ENCODE measurements at regions not wholly inside any gene's neighbourhood (a gene's known extent, or its start where the extent isn't known, plus 50 kb on each side); places are given as distances from the start of the nearest gene placed in this dataset.

GRCh38 chr13:67769063-67769986 lies 539.2 kb upstream of the PCDH9 start:
- no peak for TF ChIP-seq POLR2AphosphoS5 (IDR thresholded peaks at IDR 0.05; ENCODE audit: low read depth)
- TF ChIP-seq, protein P1, sequence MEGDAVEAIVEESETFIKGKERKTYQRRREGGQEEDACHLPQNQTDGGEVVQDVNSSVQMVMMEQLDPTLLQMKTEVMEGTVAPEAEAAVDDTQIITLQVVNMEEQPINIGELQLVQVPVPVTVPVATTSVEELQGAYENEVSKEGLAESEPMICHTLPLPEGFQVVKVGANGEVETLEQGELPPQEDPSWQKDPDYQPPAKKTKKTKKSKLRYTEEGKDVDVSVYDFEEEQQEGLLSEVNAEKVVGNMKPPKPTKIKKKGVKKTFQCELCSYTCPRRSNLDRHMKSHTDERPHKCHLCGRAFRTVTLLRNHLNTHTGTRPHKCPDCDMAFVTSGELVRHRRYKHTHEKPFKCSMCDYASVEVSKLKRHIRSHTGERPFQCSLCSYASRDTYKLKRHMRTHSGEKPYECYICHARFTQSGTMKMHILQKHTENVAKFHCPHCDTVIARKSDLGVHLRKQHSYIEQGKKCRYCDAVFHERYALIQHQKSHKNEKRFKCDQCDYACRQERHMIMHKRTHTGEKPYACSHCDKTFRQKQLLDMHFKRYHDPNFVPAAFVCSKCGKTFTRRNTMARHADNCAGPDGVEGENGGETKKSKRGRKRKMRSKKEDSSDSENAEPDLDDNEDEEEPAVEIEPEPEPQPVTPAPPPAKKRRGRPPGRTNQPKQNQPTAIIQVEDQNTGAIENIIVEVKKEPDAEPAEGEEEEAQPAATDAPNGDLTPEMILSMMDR (IDR thresholded peaks at IDR 0.05; ENCODE audit: insufficient read depth, low read length), result no peak
- no peak for TF ChIP-seq GABPA (IDR thresholded peaks at IDR 0.05; ENCODE audit: low read depth)
- no peak for DNase-seq (ENCODE audit: low read depth in 1 of 2, low spot score in 1 of 2)
- Histone ChIP-seq H3K4me3 (replicated peaks; ENCODE audit: insufficient read depth, low read length) (no peak overlapping the region), H3K27me3 (ENCODE audit: insufficient read depth, poor library complexity, severe bottlenecking) (no peaks in the 10 kb centered on the region), H3K27ac (replicated peaks) (no peak overlapping the region)

GRCh38 chr13:67763984-67764383 lies 533.8 kb upstream of the PCDH9 start:
- TF ChIP-seq GABPA (IDR thresholded peaks at IDR 0.05; ENCODE audit: low read depth), result no peak
- DNase-seq (ENCODE audit: low read depth in 1 of 2, low spot score in 1 of 2), result no peak
- no peak overlapping the region for H3K4me3 ChIP-seq (replicated peaks; ENCODE audit: insufficient read depth, low read length)
- no peak overlapping the region for H3K27ac ChIP-seq (replicated peaks)
- no peaks in the 10 kb centered on the region for H3K27me3 ChIP-seq (ENCODE audit: insufficient read depth, poor library complexity, severe bottlenecking)

DNA sequence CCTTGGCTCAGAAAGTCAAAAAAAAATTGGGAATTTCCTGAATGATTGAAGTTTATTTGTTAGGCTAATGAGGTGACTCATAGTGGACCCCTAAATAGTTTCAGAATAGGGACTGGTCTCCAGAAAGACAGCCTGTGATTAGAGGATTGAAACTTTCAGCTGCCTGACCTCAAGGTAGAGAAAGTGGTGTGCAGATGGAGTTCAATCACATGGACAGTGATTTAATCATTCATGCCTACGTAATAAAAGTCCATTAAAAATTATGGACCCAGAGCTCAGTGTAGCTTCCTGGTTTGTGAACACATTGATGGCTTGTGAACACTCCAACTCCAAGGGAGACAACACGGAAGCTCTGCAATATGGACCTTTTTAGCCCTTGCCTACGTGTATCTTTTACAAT lies 533.2 kb upstream of the PCDH9 start:
- H3K4me3 ChIP-seq (replicated peaks; ENCODE audit: insufficient read depth, low read length), result no peak overlapping the region
- H3K27me3 ChIP-seq (ENCODE audit: insufficient read depth, poor library complexity, severe bottlenecking), result no peaks in the 10 kb centered on the region
- H3K27ac ChIP-seq (replicated peaks), result no peak overlapping the region
- DNase-seq (ENCODE audit: low read depth in 1 of 2, low spot score in 1 of 2), result no peak
- TF ChIP-seq POLR2AphosphoS5 (IDR thresholded peaks at IDR 0.05; ENCODE audit: low read depth), result no peak
- no peak for TF ChIP-seq REST (IDR thresholded peaks at IDR 0.05; ENCODE audit: insufficient replicate concordance, low read depth)
- TF ChIP-seq, protein P1 (IDR thresholded peaks at IDR 0.05; ENCODE audit: insufficient read depth, low read length), result no peak
- no peak for TF ChIP-seq SPI1 (IDR thresholded peaks at IDR 0.05; ENCODE audit: borderline replicate concordance, low read depth)
- TF ChIP-seq GABPA (IDR thresholded peaks at IDR 0.05; ENCODE audit: low read depth), result no peak

DNA sequence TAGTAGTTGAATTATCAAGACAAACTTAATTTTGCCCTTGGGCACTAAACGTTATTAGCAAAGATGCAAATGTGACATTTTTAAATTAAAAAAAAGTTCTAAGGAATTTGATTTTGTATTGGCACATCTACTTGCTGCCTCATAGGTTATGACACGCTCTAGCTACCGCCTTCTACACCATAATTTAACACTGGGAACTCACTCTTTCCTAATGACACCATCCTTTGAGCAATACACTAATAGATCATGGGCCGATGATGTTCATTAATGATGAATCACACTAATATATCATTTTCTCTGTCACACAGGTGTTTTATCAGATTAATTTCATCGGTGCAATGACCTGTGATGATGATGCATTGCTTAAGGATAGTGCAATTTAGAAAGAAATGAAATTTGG lies 528.8 kb upstream of the PCDH9 start:
- H3K27me3 ChIP-seq (ENCODE audit: insufficient read depth, poor library complexity, severe bottlenecking), result no peaks in the 10 kb centered on the region
- DNase-seq (ENCODE audit: low read depth in 1 of 2, low spot score in 1 of 2), result no peak
- no peak overlapping the region for H3K4me3 ChIP-seq (replicated peaks; ENCODE audit: insufficient read depth, low read length)
- H3K27ac ChIP-seq (replicated peaks), result no peak overlapping the region
- TF ChIP-seq, protein P1 (IDR thresholded peaks at IDR 0.05; ENCODE audit: insufficient read depth, low read length), result no peak
- no peak for TF ChIP-seq SPI1 (IDR thresholded peaks at IDR 0.05; ENCODE audit: borderline replicate concordance, low read depth)
- TF ChIP-seq GABPA (IDR thresholded peaks at IDR 0.05; ENCODE audit: low read depth), result no peak
- no peak for TF ChIP-seq POLR2AphosphoS5 (IDR thresholded peaks at IDR 0.05; ENCODE audit: low read depth)
- no peak for TF ChIP-seq REST (IDR thresholded peaks at IDR 0.05; ENCODE audit: insufficient replicate concordance, low read depth)

All from HL-60 (cell line).